ENCODE measurements at regions not wholly inside any gene's neighbourhood (a gene's known extent, or its start where the extent isn't known, plus 50 kb on each side); places are given as distances from the start of the nearest gene placed in this dataset.
A peak's percentile ranks its signal among the peaks of the same experiment; 100 is the strongest.
"Not testable (repeated sequence)": the region's sequence is repeated elsewhere in the genome, so short reads cannot be mapped to it uniquely, and the experiment has no call there.

DNA sequence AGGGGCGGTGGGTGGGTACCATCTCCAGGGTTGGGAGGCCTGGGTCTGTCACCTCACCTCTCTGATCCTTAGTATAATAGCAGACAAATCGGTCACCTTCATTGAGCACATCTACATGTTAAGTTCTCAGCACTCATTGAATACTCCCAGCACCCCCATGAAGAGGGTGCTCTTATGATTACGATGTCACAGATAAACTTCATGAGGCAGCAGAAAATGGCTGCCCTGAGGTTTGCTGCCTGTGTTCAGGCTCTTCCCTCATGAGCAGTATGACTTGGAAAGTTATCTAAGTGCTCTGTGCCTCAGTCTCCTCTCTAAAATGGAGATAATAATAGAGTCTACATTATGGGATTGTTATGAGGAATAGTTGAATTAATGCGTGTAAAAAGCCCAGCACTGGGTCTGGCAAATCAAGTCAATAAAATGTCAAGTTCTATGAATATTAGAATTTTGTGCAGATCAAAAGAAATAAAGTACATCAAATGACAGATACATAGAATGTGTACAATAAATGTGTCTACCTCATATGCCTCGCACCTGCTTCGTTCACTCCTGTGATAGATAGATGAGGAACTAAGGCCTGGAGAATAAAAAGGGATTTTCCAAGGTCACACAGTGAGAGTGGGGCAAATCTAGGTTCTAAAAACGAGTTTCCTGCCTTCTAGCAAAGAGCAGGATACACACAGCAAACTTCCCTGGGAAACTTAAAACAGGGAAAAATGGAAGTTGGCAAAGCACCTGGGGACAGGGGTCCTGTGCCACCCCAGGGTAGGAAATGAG is 142.2 kb upstream of the MRPS22 start:
- DNase-seq (ENCODE audit: low spot score) = no peak

DNA sequence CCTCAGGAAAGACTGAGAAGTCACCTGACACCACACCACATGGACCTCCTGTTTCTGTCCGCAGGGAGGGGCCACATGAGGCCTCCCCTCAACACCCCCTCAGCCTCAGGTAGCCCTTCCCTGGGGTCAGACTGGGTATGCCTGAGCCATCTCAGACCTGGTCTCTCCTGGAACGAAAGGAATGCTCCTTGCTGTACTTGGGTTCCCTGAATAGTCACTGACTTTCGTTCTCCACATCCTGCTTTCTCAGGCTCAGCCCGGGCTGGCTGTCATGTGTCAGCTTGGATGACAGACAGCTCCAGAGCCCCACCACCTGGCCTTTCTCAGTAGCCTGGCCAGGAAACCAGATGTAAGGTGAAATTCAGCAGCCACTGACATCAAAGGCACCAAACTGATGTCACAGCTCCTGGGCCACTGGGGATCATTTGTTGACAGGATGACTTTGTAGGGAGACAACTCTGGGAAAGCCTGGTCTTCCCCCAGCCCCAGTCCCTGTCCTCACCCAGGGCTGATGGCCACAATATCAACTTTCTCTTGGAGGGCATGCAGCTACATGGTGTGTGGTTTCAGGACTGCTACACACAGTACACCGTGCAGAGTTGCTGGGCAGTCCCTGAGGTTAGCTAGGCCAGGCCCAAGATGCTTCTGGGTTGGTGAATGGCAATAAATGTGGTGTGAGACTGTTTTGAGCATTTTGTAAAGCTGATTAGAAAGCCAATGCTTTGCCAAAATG is 141.4 kb upstream of the MRPS22 start:
- peak; percentile 39 for DNase-seq (ENCODE audit: low spot score)

DNA sequence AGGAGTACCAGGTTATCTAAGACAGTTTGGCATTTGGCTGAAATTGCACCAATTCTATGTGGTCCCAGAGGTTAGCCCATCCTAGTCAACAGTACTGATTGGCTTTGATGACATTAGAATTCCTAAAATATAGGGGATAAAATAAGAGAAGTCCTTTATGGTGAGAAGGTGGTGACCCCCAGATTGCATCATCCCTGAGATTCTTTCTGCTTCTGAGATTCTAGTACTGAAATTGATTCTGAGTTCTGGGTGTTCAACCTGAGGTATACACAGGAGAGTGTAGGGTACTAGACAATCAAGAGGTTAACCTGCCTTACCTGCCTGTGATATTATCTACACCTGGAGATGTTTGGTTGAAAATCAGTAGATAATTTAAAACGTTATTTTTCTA is 140.9 kb upstream of the MRPS22 start:
- no peak for DNase-seq (ENCODE audit: low spot score)

DNA sequence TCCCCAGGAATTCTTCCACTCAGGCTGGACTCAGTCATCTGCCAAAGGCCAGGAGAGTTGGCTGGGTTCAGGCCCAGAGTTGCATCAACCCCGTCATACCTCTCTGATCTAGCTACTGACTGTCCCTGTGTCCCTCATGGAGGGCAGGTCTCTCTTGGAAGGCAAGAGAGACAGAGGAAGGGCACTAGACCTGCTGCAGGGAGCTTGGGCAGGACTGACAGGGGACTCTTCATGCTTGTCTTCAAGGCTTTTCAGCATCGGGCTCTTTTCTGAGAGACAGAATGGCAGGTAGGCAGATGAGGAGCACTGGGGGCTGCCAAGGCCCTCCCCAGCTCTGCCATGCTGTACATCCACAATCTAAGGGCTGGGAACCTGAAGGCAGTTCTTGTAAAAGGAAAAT is 140.1 kb upstream of the MRPS22 start:
- DNase-seq (ENCODE audit: low spot score) = no peak

DNA sequence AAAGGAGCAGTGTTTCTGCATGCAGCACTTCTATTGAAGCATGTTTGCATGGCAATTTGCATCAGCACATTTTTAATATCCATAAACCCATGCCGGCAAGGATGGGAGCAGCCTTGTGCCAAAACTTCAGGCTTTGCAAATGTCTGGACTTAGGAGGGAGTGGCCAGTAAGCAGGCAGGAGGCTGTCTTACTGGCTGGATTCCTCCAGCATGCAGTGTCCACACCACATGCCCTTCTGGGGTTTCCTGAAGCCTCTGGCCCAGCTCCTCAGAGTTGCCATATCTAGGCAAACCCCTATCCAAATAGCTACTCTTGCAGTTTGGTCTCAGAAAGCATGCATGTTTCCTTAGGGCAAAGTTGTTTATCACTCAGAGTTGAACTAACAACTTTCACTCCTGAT is 139.1 kb upstream of the MRPS22 start:
- DNase-seq (ENCODE audit: low spot score) = no peak

DNA sequence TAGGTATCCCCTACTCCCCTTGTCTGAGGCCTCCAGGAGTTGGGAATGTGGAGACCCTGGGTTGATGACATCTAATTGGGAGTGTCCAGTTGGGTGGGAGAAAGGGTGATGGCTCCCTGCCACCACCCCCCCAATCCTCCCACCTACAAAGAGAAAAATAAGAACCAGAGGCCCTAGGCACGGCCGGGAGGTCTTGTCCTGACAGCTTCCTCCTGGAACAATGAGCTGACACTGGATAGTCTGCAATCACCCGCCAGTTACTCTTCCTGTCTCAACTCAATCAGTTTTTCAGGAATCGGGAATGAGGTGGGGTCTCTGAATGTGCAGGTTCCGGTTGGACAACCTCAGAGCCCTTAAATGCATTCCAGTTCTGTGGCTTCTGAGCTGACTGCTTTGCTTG is 129.9 kb upstream of the MRPS22 start:
- no peak for DNase-seq (ENCODE audit: low spot score)

DNA sequence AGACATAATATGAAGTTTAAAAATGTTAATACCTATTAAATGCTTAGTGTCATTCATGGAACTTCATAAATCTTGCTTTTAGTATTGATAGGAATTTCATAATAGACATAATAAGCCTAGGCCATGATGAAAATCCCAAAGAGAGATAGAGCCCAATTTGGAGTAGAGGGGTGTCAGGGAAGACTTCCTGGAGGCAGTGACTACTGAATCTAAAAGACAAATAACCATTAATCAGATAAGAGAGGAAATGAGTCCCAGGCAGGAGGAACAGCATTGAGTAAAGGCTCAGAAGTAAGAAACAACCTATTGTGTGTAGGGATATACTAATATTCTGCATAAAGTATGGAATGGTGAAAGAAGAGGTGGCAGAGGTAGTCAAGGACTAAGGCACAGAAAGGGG is 126.9 kb upstream of the MRPS22 start:
- no peak for DNase-seq (ENCODE audit: low spot score)

DNA sequence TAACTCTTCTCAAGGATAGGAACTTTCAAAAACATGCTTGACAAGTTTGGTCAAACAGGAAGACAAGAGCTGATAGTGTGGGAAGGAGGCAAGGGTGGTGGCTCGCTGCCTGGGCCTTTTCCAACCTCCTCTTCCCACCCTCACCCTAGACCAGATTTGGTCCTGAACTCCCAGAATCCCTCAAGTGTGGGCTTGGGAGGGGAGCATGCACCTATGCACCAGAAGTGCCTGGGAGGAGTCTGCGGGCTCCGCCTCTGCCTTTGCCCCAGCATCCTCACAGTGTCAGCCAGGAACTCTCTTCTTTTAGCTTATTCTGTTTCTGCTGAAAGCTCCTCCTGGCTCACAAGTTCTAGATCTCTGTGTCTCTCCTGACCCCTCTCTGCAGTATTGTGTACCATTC is 126.2 kb upstream of the MRPS22 start:
- DNase-seq (ENCODE audit: low spot score) = no peak

DNA sequence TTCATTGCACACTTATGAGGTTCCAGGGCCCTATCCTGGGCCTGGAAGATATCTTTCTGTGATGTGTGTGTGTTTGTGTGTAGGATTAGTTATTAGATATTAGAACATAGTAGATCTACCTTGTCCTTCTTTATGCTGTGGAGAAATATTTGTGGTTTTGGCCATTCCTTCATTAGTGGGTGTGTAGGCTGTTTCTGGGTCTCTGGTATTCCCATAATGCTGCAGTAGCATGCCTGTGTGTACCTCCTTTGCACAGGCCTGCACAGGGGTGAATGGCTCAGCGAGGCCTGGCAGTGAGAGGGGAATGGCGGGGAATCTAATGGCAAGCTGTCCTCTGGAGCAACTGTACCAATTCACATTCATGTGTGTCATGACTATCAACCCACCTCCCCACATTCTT is 125.8 kb upstream of the MRPS22 start:
- no peak for DNase-seq (ENCODE audit: low spot score)

DNA sequence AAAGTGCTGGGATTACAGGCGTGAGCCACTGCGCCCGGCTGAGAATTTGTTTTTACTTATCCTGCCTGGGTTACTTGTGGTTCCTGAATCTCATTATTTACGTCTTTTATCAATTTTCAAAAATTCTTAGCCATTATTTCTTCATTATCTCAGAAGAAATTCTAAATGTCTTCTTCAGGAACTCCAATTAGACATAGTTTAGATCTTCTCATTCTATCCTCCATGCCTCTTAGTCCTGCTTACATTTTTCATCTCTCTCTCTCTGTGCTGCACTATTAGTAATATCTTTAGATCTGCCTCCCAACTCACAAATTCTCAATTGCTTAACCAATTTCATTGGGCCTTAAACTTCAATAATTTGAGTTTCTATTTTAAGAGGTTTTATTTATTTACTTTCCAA is 124.4 kb upstream of the MRPS22 start:
- DNase-seq (ENCODE audit: low spot score) = no peak

DNA sequence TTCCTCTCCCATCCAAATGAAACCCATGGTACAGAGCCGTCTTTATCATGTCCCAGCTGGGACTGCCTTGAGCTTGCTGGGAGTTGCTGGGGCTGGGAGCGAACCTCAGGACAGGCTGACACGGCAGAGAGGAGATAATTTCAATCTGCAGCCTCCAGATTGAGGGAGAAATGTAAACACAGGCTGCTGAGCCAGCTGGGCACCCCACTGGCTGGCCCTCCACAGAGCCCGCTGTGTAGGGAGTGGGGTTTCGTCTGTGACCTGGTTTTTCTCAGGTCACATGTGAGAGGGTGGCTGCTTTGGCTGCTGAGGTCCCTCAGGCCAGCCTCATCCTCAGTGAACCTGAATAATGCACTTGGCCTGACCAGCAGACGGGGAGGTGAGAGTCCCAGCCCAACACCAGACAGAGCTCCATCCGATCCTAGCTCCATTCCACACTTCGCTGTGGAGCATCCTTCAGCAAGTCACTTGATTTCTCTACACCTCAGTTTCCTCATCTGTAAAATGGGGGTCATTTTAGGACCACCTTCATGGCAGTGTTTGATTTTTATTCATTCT is 121.6 kb upstream of the MRPS22 start:
- no peak for DNase-seq (ENCODE audit: low spot score)

DNA sequence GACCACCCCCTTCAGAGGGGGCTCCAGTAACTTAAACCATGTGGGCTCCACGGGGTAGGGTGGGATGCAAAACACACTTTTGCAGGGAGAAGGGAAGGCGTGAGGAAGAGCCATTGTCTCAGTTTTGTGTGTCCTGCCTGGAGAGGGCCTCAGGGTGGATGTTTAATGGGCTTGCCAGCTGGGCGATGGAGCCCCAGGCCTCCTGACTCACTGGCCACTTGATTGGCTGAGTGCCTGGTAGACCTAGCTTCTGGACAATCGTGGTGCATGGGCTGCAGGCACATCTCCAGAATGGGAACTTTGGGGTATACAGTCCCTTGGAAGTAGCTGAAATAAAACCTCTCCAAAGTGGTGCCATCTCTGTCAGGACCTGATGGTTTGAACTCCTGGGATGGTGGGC is 118.3 kb upstream of the MRPS22 start:
- no peak for DNase-seq (ENCODE audit: low spot score)

DNA sequence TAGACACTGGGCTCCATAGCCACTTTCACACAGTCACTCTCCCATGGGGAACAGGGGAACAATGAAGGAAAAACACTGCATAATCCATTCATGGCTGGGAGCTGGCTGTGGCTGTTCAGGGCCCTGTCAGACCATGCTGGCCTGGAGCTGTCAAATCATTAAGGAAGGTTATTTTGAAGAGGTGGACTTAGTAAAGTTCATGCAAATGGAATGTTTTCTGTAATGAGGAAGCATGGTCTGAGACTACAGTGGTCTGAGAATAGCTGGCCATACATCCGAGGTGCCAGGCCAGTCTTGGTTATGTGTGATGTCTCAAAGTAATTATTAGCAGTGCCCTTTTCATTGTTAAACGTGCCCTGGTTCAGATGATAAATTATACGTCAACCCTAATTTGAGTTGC is 117.1 kb upstream of the MRPS22 start:
- DNase-seq (ENCODE audit: low spot score) = no peak

DNA sequence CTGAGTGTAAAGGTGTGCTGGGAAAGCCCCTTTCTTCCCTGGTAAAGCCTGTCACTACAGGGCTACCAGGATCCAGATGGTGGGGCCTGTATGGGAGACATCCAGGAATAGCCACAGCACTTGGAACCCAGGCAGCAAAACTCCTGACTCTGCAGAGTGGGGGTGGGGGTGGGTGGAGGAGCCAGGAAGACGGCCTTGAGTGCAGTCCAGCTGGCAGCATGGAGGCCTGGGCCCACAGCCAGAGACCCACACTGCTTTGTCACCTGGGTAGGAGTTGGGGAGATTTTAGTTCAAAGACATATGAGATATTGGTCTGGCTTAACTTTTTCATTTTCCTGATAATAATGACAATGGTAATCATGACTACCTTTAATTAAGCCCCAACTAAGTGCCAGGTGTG is 116.7 kb upstream of the MRPS22 start:
- DNase-seq (ENCODE audit: low spot score) = no peak

DNA sequence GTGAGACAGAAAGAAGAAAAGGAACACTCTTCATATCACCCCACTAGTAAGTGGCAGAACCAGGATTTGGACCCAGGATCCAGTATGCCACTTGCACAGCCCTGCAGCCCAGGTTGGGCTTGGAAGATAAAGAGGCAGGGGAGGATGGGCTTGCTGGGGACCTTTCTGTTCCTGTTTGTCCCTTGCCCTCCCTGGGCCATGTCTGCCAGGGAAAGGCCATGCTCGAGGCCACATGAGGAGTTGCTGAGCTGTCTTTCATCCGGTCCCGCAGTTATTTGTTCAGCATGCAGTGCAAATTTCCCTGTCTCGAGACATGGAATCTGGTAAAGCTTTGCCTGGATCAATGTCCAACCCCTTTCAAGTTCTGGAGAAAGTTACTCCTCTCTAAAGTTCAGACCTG is 116.0 kb upstream of the MRPS22 start:
- no peak for DNase-seq (ENCODE audit: low spot score)

DNA sequence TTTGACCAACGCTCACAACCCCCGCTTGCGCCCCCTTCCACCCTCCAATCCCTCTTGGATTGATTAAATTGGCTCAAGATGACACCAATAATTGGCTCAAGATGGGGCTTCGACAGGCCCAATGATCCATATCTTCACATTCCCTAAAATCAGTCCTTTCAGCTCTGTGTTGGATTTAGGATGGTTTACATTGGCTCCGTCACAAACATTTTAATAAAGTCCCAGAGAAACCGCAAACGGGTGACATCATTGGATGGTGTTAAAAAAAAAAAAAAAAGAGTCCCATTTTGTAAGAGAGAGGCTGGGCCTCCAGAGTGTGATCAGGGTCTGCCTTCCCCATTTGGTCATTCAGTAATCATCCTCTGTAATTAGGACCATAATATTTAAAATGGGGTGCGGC is 113.4 kb upstream of the MRPS22 start:
- no peak for DNase-seq (ENCODE audit: low spot score)

DNA sequence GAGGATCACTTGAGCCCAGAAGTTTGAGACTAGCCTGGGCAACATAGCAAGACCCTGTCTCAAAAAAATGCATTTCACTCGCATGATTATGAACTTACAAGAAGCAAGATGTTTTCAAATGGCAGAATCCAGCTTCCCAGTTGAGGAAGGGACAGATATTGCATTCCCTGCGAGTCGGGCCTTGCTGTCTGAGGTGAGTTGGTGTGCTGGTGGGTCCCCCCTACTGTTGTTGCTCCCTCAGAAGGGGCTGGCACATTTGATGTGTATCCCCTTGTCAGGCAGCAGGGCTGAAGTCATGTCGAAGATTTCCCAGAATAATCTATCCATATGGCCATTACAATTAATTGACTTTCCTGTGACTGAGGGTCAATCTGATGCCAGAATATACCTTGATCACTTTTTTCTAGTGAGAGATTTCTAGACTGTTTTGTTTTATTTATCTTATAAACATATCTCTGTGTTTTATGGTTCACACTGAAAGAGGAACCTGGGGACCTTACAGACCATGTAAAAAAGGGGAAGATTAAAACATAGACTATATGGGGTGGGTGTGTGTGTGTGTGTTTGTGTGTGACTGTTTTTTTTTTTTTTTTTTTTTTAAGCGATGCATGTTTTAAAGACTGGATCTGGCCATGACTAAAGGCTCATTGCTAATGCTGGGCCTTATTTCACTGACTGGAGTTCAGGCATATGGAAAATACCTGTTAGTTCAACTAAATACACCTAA is 112.1 kb upstream of the MRPS22 start:
- no peak for DNase-seq (ENCODE audit: low spot score)

DNA sequence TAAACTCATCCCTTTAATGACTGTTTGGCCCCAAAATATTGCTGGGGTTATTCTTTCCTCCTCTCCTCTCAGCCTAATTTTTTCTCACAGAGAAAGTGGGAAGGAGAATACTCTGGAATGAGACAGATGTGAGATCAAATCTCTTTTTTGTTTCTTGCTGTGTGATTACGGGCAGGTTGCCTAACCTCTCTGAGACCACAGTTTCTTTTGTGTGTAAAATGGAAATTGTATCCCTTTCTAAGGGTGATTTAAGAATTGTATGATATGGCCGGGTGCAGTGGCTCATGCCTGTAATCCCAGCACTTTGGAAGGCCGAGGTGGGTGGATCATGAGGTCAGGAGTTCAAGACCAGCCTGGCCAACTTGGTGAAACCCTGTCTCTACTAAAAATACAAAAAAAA is 111.5 kb upstream of the MRPS22 start:
- not testable (repeated sequence) for DNase-seq (ENCODE audit: low spot score)

DNA sequence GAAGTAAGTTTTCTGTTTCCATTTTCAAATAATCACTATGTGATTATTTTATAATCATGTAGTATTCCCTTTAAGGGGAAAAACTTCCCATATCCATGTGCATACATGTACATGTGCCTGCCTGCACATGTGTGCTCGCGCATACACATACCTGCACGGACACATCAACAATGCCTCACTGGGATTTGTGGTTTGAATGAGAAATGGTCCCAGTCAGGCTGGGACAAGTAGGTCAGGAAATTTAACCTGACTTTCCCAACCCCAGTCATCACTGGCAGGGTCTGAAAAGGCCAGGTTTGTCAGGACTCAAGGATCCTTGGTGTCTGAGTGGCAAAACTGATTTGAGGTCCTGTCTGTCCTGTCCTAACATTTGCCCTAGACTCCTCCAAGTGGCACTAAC is 109.3 kb upstream of the MRPS22 start:
- no peak for DNase-seq (ENCODE audit: low spot score)

DNA sequence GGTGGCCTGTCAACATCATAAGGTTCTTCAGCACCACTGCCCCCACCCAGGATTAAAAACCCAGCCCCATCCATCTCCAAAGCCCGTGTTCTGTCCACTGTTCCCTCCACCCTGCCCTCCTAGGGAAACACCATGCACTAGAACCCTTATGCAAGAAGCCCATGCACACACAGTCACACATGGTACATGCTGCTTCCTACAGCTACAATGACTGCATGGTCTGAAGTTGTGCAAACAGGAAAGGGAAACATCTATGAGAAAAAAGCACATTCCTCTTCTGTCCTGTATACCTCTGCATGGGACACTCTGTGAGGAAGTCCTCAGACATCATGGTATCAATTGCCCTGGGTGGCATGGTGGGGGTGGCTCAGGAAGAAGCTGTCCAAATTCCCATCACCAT is 108.6 kb upstream of the MRPS22 start:
- no peak for DNase-seq (ENCODE audit: low spot score)

DNA sequence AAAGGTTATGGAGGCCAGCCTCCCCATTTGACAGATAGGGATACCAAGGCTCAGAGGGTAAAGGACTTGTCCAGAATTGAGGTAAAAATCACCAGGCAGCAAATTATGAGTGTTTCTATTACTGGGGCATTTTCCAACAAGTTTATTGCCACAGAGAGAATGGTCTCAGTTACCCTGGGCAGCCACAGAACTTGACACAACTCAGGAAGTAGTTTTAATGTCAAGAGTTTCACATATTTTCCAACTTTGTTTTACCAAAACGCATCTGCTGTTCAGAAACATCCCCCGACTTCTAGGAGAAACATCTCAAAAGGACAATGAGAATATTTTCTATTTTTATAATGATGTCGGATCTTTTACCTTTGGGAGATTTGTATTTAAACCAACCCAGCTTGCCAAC is 107.5 kb upstream of the MRPS22 start:
- DNase-seq (ENCODE audit: low spot score) = no peak

DNA sequence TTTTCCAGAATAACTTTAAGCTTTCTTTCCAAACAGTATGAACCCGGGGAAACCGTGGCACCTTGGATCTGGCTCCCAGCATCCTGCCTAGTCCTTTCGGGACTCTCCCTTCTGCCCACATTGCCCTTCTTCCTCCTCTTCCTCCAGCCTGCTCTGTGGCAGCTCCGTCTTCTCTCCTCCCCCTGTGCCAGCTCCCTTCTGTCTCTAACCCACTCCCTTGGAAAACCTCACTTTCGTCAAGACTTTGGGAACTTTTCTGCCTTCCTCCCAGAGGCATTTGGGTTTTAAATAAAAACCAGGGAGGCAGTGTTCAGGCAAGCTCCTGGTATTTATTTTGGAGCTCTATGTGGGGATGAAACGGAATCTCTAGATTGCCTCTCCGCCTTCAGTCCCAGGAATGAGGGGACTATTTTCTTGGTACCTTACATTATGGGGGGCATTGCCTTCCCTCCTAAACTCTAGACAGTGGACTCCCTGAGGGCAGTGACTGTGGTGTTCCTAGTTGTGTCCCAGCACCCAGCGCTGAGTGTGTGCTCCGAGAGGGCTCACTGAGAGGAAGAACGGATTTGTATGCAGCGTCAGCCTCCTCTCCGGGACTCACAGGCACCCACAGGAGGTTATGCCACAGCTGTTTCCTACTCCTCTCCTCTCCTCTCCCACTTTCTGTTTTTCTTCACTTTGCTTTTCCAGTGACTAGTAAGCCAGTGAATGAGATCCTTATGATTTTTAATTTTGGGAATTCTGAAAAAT is 105.4 kb upstream of the MRPS22 start:
- no peak for DNase-seq (ENCODE audit: low spot score)
